HUES64 (cell line): ENCODE measurements at regions not wholly inside any gene's neighbourhood (a gene's known extent, or its start where the extent isn't known, plus 50 kb on each side); places are given as distances from the start of the nearest gene placed in this dataset.

Experiments used
- H3K27ac ChIP-seq: 2 replicates; pipeline ENCODE4 v1.7.0; 2013; ENCODE audit warnings: low read depth, low read length, inconsistent platforms
- H3K27me3 ChIP-seq: 2 replicates; pipeline ENCODE4 v1.6.1; 2013; ENCODE audit warnings: mild to moderate bottlenecking, low read length; ENCODE audit not compliant: insufficient read depth
- H3K36me3 ChIP-seq: 2 replicates; pipeline ENCODE4 v1.6.1; 2013; ENCODE audit warnings: mild to moderate bottlenecking, low read length; ENCODE audit not compliant: insufficient read depth
- H3K4me1 ChIP-seq: 2 replicates; pipeline ENCODE4 v1.6.1; 2013; ENCODE audit warnings: mild to moderate bottlenecking, low read length, moderate library complexity; ENCODE audit not compliant: insufficient read depth
- H3K4me3 ChIP-seq: 2 replicates; pipeline ENCODE4 v1.5.1; 2013; ENCODE audit warnings: mild to moderate bottlenecking, low read length, moderate library complexity
- H3K9ac ChIP-seq: 2 replicates; pipeline ENCODE4 v1.6.1; 2013; ENCODE audit warnings: mild to moderate bottlenecking, low read depth, low read length
- H3K9me3 ChIP-seq: 2 replicates; pipeline ENCODE4 v1.6.1; 2013; ENCODE audit warnings: low read depth, low read length; ENCODE audit not compliant: insufficient read depth
- WGBS: fragments of 150-250, 120-280 bp; methylation state at CpG from one replicate; pipeline ENCODE4 v1.1.7; 2013; ENCODE audit warnings: missing lambda C conversion rate; 5-methylcytosine and 5-hydroxymethylcytosine counted together

- Histone ChIP-seq H3K4me3 (no peak overlapping the region), H3K9me3 (no peaks in the 10 kb centered on the region), H3K27ac (no peak overlapping the region), H3K4me1 (no peaks in the 10 kb centered on the region), H3K9ac (no peak overlapping the region), H3K36me3 (no peaks in the 10 kb centered on the region), H3K27me3 (no peaks in the 10 kb centered on the region)
- WGBS: 87% methylated on average over 5 of the region's 6 CpGs
Observed at GRCh38 chr7:21064698-21065648, 278.3 kb upstream of the SP8 start.

- no peaks in the 10 kb centered on the region for H3K36me3 ChIP-seq
- H3K4me1 ChIP-seq: no peaks in the 10 kb centered on the region
- H3K9me3 ChIP-seq: no peaks in the 10 kb centered on the region
- 96% methylated on average over 4 of the region's 4 CpGs for WGBS
- H3K4me3 ChIP-seq: no peak overlapping the region
- H3K27ac ChIP-seq: no peak overlapping the region
- H3K9ac ChIP-seq: no peak overlapping the region
- no peaks in the 10 kb centered on the region for H3K27me3 ChIP-seq
Observed at GRCh38 chr7:21066221-21066620, 279.5 kb upstream of the SP8 start.

- 98% methylated on average over 4 of the region's 4 CpGs for WGBS
- Histone ChIP-seq H3K9me3 (no peaks in the 10 kb centered on the region), H3K4me3 (no peak overlapping the region), H3K27me3 (no peaks in the 10 kb centered on the region), H3K36me3 (no peaks in the 10 kb centered on the region), H3K9ac (no peak overlapping the region), H3K4me1 (no peaks in the 10 kb centered on the region), H3K27ac (no peak overlapping the region)
Observed at GRCh38 chr7:21067216-21067615, 280.5 kb upstream of the SP8 start.

- Histone ChIP-seq H3K9ac (no peak overlapping the region), H3K9me3 (no peaks in the 10 kb centered on the region), H3K27ac (no peak overlapping the region), H3K4me3 (no peak overlapping the region), H3K4me1 (peaks cover 7% of the 10 kb centered on the region), H3K36me3 (no peaks in the 10 kb centered on the region), H3K27me3 (no peaks in the 10 kb centered on the region)
- WGBS: 100% methylated on average over 1 of the region's 1 CpG
Observed at GRCh38 chr7:21070571-21071090, 283.9 kb upstream of the SP8 start.

- WGBS: 89% methylated on average over 2 of the region's 3 CpGs
- Histone ChIP-seq H3K4me1 (peaks cover 19% of the 10 kb centered on the region), H3K4me3 (no peak overlapping the region), H3K27ac (no peak overlapping the region), H3K27me3 (no peaks in the 10 kb centered on the region), H3K9me3 (no peaks in the 10 kb centered on the region), H3K9ac (no peak overlapping the region), H3K36me3 (no peaks in the 10 kb centered on the region)
Observed at GRCh38 chr7:21071561-21072501, 285.1 kb upstream of the SP8 start.

GRCh38 chr7:21076054-21076453, 289.4 kb upstream of the SP8 start:
- Histone ChIP-seq H3K9ac (no peak overlapping the region), H3K9me3 (no peaks in the 10 kb centered on the region), H3K27ac (no peak overlapping the region), H3K27me3 (no peaks in the 10 kb centered on the region), H3K4me3 (no peak overlapping the region), H3K4me1 (peaks cover 22% of the 10 kb centered on the region), H3K36me3 (no peaks in the 10 kb centered on the region)
- WGBS: 81% methylated on average over 5 of the region's 5 CpGs

- H3K9ac ChIP-seq: no peak overlapping the region
- H3K9me3 ChIP-seq: no peaks in the 10 kb centered on the region
- H3K4me3 ChIP-seq: no peak overlapping the region
- no peaks in the 10 kb centered on the region for H3K36me3 ChIP-seq
- H3K4me1 ChIP-seq: peaks cover 22% of the 10 kb centered on the region
- H3K27me3 ChIP-seq: no peaks in the 10 kb centered on the region
- 73% methylated on average over 5 of the region's 5 CpGs for WGBS
- no peak overlapping the region for H3K27ac ChIP-seq
Observed at GRCh38 chr7:21076574-21076973, 289.9 kb upstream of the SP8 start.

GRCh38 chr7:21077602-21078001, 290.9 kb upstream of the SP8 start:
- Histone ChIP-seq H3K27ac (no peak overlapping the region), H3K9ac (no peak overlapping the region), H3K36me3 (no peaks in the 10 kb centered on the region), H3K4me3 (no peak overlapping the region), H3K27me3 (no peaks in the 10 kb centered on the region), H3K9me3 (no peaks in the 10 kb centered on the region), H3K4me1 (peaks cover 22% of the 10 kb centered on the region)
- WGBS: 77% methylated on average over 4 of the region's 5 CpGs

GRCh38 chr7:21084286-21084685, 297.6 kb upstream of the SP8 start:
- Histone ChIP-seq H3K27ac (no peak overlapping the region), H3K4me1 (no peaks in the 10 kb centered on the region), H3K9ac (no peak overlapping the region), H3K36me3 (no peaks in the 10 kb centered on the region), H3K9me3 (no peaks in the 10 kb centered on the region), H3K4me3 (no peak overlapping the region), H3K27me3 (no peaks in the 10 kb centered on the region)
- WGBS: 94% methylated on average over 7 of the region's 7 CpGs

- Histone ChIP-seq H3K27me3 (no peaks in the 10 kb centered on the region), H3K36me3 (no peaks in the 10 kb centered on the region), H3K27ac (no peak overlapping the region), H3K4me1 (no peaks in the 10 kb centered on the region), H3K4me3 (no peak overlapping the region), H3K9ac (no peak overlapping the region), H3K9me3 (no peaks in the 10 kb centered on the region)
Observed at GRCh38 chr7:21086688-21087087, 300.0 kb upstream of the SP8 start.

GRCh38 chr7:21089653-21090052, 303.0 kb upstream of the SP8 start:
- Histone ChIP-seq H3K9me3 (no peaks in the 10 kb centered on the region), H3K27me3 (no peaks in the 10 kb centered on the region), H3K9ac (no peak overlapping the region), H3K4me3 (no peak overlapping the region), H3K4me1 (no peaks in the 10 kb centered on the region), H3K27ac (no peak overlapping the region), H3K36me3 (no peaks in the 10 kb centered on the region)
- 76% methylated on average over 4 of the region's 4 CpGs for WGBS
